NCI-H226 (cell line): ENCODE measurements at regions not wholly inside any gene's neighbourhood (a gene's known extent, or its start where the extent isn't known, plus 50 kb on each side); places are given as distances from the start of the nearest gene placed in this dataset.

Experiments
- DNase-seq: peaks from one replicate; pipeline ENCODE4 v3.0.0-alpha.2; 2015

- DNase-seq: no peak
Observed at GRCh38 chr9:106684940-106685695, 177.8 kb upstream of the ZNF462 start.

DNA sequence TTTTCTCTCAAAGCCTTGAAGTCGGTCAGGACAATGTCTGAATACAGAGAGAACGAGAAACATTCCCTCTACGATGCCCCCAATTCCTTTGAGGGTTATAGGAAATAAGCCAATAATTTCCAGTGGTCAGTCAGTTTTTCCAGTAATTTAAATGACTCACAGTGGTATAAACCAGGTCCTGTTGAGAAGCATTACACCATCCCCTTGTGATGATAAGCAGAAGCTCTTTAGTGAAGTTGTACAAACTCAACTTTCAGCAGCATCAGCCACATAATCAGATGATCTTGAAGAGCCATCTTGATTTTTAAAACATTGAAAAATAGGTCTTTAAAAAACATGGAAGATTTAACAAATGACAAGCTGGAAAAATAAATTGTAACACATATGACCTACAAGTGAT, 173.9 kb upstream of the ZNF462 start:
- no peak for DNase-seq

DNA sequence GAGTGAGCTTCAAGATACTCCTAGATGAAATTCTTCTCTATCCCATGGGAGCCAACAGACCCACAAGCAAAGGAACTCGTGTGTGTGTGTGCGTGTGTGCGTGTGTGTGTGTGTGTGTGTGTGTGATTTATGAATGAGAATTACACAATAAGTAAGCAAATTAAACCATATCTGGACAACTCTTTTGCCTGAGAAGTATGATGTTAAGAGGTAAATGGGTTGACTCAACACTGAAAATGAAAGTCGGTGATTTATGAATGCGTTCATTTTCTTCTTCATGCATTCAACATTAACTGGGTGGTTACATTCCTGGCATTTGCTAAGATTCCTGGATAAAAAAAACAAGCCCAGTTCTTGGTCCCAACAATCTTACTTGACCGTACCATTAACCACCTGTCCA, 171.3 kb upstream of the ZNF462 start:
- no peak for DNase-seq

- DNase-seq: no peak
Observed at GRCh38 chr9:106693558-106693957, 169.4 kb upstream of the ZNF462 start.

GRCh38 chr9:106696804-106697203, 166.2 kb upstream of the ZNF462 start:
- DNase-seq: no peak

GRCh38 chr9:106697390-106697749, 165.6 kb upstream of the ZNF462 start:
- DNase-seq: no peak

DNA sequence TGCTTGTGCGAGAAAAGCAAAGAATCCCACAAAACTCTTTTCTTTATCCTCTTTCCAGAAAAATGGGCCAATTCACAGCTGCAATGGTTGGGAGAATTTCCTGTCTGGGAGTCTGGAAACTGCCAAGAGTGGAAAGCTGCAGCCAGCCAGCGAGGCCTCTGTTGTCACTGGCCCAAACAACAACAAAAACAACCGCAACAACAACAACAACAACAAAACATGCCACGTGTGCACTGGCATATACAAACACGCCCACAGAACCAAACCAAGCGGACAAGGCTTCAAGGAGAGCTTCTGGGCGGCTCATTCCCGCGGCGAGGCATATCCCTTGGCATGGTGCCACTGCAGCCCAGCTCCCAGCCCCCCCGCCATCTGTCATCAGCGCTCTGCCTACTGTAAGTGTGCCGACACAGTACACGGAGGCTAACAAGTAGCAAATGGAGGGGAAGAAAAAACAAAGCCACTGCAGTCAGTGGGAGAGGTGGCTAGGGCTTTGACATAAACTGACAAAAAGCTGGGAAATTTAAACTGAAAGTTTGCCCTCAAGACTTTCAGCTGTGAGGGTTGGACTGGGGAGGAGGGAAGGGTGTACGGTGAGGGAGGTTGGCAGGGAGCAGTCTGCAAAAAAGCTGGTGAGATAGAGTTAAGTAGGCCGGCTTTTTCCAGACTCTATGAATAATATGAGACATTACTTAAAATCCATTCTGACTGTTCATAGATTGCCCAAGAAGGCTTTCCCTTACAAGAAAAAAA, 165.0 kb upstream of the ZNF462 start:
- DNase-seq: peak; percentile 66

- peak; percentile 40 for DNase-seq
Observed at GRCh38 chr9:106700676-106701075, 162.3 kb upstream of the ZNF462 start.

GRCh38 chr9:106701611-106702010, 161.4 kb upstream of the ZNF462 start:
- no peak for DNase-seq

DNA sequence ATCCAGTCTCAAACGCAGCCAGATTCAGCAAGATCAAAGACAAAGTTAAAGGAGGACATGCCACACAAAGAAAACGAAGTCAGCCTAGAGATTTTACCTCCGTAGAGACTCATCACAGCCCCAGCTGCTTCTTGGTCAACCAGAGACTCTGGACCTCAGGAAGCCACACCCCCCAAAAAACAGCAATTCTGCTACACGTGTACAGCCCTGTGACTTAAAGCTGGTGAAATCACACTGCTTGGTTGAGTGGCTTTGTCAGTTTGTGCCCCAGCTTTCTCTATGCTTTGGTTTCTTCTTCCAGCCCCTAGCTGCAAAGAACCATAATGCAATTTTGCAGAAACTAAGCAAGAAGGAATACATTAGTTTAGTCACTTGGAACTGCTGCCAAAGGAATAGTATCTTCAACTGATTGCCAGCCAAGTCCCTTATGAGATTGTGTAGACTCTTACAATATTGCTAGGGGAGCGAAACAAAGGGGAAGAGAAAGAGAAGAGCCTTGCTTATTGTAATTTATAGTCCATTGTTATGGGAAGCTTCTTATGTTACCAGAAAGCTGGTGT, 158.8 kb upstream of the ZNF462 start:
- no peak for DNase-seq

DNA sequence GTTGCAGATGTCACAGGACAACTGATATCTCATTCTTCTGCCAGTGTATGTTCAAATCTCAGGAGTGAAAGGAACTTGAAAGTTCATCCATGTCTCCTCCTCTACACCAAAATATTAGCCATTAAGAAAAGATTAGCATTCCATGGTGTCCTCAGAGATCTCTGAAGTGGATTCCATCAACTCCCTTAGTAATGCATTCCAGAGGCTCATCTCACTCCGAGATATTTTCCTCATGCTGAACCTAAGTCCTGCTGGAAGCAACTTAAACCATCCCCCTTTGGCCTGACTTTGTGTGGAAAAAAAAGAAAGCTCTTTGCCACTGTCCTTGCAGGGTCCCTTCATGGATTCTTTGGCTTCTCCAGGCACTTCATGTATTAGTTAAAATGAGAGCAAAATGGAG, 155.7 kb upstream of the ZNF462 start:
- DNase-seq: no peak

GRCh38 chr9:106707738-106708474, 155.1 kb upstream of the ZNF462 start:
- no peak for DNase-seq

- no peak for DNase-seq
Observed at GRCh38 chr9:106708475-106709146, 154.4 kb upstream of the ZNF462 start.

DNA sequence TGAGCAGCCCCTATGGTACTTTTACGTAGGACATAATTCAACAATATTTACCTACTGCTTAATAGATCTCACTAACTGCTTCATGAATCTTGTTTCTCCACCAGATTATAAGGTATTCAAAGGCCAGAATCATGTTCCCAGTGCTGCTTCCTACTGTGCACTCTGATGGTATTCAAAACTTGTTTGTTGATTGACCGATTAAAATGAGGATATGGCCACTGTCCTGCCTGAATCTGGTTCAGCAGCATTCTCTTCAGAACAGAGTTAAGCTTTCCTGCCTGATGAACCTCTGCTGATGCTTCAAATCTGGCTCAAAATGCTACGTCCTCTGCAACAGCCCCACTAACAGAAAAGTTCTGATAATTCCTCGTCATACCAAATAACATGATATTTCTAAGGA, 150.7 kb upstream of the ZNF462 start:
- DNase-seq: no peak

DNA sequence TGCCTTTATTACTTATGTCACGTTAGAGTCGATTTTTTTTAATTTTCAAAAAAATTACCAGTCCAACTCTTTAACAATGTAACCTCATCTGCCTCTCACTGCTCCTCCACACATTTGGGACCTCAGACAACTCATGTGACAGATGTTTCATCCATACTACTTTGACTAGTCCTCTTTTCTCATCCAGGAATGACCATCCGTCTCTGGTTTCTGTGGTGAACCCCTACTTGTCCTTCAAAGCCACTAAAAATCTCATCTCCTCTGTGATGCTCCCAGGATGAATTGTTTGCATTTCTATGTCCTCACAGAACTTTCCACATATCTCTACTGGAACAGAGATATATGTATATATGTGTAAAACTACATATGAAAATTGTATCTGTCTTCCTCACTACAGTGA, 149.8 kb upstream of the ZNF462 start:
- no peak for DNase-seq

GRCh38 chr9:106716820-106717219, 146.1 kb upstream of the ZNF462 start:
- DNase-seq: no peak

DNA sequence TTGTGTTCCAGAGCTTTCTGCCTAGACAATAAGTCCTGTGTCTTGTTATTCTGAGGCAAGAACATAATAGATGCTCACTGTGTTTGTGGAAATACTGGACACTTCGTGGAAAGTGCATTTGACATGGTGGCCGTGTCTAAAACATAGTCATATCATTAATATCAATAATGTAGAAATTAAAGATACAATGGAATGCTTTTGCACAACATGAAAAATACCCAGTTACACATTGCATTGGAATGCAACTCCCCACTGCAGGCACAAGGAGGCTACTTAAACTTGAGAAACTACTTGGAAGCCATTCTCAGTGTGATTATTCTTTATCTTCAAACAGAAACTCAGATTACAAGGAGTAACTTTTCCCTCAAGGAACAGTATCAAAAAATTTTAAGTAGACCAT, 145.3 kb upstream of the ZNF462 start:
- DNase-seq: peak; percentile 83

DNA sequence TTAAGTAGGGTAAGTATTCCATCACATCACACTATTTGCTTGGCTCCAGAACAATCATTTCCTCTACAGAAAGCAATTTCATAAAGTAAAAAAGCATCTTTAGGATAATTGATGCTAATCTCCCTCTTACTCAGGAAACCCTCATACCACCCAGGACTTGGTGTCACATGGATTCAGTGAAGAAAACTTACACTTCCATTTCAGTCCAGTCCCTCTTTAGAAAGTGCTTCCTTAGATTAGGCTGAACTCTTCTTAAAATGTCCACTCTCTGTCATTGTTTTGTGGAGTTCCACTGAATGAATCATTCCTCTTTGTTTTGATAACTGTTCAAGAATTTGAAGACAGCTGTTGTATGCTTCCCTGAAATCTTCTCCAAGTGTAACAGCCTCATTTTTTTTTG, 144.0 kb upstream of the ZNF462 start:
- DNase-seq: peak; percentile 34

DNA sequence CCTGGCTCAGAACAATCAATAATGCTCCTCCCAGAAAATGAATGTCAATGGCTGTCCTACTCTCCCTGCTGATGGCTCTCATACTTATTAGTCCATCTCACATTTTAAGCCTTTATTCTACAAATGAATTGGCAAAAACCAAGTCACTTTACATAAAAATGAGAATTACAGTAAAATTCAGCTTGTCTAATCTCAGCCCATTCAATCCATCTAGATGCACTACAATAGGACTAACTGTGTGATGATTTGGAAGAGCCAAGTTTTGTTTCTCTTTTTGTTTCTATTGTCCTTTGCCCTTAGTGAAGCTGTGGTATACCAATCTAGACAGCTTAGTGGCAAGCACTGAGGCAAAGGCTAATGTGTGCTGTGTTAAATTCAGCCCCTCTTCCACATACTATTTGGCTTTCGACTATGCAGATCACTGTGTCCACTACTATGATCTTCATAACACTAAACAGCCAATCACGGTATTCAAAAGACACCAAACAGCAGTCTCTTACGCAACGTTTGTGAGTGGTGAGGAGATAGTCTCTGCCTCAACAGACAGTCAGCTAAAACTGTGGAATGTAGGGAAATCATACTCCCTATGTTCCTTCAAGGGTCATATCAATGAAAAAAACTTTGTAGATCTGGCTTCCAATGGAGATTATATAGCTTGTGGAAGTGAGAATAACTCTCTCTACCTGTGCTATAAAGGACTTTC, 140.8 kb upstream of the ZNF462 start:
- no peak for DNase-seq

GRCh38 chr9:106723926-106724325, 139.0 kb upstream of the ZNF462 start:
- no peak for DNase-seq

DNA sequence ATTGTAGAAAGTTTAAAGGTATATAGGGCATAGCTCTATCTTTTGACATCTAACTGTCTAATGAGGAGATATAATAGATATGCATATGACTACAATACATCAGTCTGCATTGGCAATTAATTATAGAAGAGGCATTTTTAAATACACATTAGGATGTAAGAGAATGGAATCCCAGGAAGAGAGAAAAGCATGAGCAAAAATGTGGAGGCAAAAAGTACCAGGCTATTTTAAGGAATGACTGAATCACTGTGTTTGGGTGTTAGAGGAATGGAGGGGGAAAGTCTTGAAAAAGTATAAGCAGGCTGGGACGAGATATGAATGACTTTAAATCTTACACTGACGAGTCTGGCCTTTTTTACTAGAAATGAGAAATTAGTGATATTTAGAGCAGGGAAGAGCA, 138.4 kb upstream of the ZNF462 start:
- no peak for DNase-seq

DNA sequence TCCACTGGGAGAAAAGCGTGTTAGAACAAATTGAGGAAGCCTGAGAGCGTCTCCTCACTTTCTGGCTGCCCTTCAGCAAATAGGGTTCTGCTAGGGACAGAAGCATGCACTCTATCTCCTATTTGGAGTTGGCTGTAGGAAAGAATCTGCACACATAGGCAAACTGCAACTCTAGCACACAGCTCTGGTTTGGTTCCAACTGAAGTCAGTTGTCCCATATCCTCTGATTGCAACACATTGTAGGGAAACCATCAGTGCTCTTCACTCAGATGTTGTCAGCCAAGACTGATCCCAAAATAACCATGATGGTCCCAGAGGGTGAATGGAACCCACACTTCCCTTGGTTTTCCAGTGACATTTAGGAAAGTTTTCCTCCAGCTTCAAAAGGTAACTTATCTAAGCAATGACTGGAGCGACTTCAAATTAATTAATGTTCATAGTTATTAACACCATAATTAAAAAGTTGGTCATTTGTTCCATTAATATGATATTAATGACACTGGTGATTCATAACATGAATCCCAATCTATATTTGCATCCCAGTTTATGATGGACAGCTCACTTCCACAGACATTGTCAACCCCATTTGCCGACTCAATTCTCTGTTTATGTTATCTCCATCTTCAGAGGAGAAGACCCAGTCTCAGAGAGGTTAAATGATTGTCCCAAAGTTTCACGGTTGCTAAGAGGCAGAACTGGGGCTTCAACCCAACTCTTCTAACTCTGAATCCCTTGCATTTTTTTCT, 136.7 kb upstream of the ZNF462 start:
- no peak for DNase-seq
